ENCODE measurements at regions not wholly inside any gene's neighbourhood (a gene's known extent, or its start where the extent isn't known, plus 50 kb on each side); places are given as distances from the start of the nearest gene placed in this dataset.

- intact Hi-C loops (cut with micrococcal nuclease) (no loop called here), dilution Hi-C loops (cut with MboI; ENCODE audit: extremely low pct_ligation_motif_present, low sequenced_read_pairs) (no loop called here)
- Histone ChIP-seq H3K36me3 (ENCODE audit: control insufficient read depth in 2 of 2, extremely low read depth in 1 of 2, insufficient read depth in 2 of 2, low read length in 2 of 2) (no peaks in the 10 kb centered on the region), H3K4me3 (replicated peaks in 1 of 3; ENCODE audit: insufficient read depth in 1 of 3, low read depth in 1 of 3, low read length in 3 of 3) (no peak overlapping the region), H3K27ac (ENCODE audit: insufficient read depth, low read depth, low read length) (no peak overlapping the region), H3K4me2 (ENCODE audit: insufficient read depth, low read length) (no peak overlapping the region), H3K9ac (replicated peaks; ENCODE audit: extremely low read depth, insufficient read depth, low read length) (no peak overlapping the region), H3K27me3 (ENCODE audit: control insufficient read depth in 2 of 2, insufficient read depth in 2 of 2, low read length in 2 of 2) (no peaks in the 10 kb centered on the region), H4K20me1 (replicated peaks; ENCODE audit: control insufficient read depth, extremely low read depth, insufficient read depth, low read length) (no peaks in the 10 kb centered on the region), H2AFZ (ENCODE audit: low read depth, low read length) (no peak overlapping the region), H3K79me2 (ENCODE audit: control insufficient read depth, insufficient read depth, low read length) (no peaks in the 10 kb centered on the region), H3K9me1 (replicated peaks; ENCODE audit: control insufficient read depth, extremely low read depth, insufficient read depth, low read length) (no peaks in the 10 kb centered on the region), H3K9me3 (replicated peaks; ENCODE audit: control insufficient read depth, insufficient read depth, low read length) (no peaks in the 10 kb centered on the region), H3K4me1 (ENCODE audit: control insufficient read depth, extremely low read depth, insufficient read depth, low read length) (no peaks in the 10 kb centered on the region)
- TF ChIP-seq CTCF (IDR thresholded peaks at IDR 0.05; ENCODE audit: extremely low read depth in 1 of 2, insufficient read depth in 1 of 2, low read depth in 1 of 2, low read length in 2 of 2): no peak
- TF ChIP-seq MYC (IDR thresholded peaks at IDR 0.05; ENCODE audit: low read depth, low read length): no peak
- no peak for TF ChIP-seq GATA2 (IDR thresholded peaks at IDR 0.05; ENCODE audit: insufficient read depth, insufficient read length, low read depth, low read length)
- no peak for TF ChIP-seq POLR2AphosphoS5 (IDR thresholded peaks at IDR 0.05; ENCODE audit: insufficient read depth, low read depth, low read length)
- no peak for TF ChIP-seq POLR2A (IDR thresholded peaks at IDR 0.05; ENCODE audit: low read depth, low read length)
- no peak for TF ChIP-seq MAX (IDR thresholded peaks at IDR 0.05; ENCODE audit: insufficient read depth, insufficient read length)
- TF ChIP-seq FOS (IDR thresholded peaks at IDR 0.05; ENCODE audit: borderline replicate concordance, insufficient read depth, low read length): no peak
- TF ChIP-seq JUN (IDR thresholded peaks at IDR 0.05; ENCODE audit: borderline replicate concordance, insufficient read depth, insufficient read length, low read depth): no peak
- no peak for TF ChIP-seq EZH2 (IDR thresholded peaks at IDR 0.05; ENCODE audit: borderline replicate concordance, low read depth, low read length, severe bottlenecking)
- no TSS peak for BruUV-seq (replicated peaks)
- POLR2A ChIA-PET: no interaction called here
- FAIRE-seq: no peak
- no peak for DNase-seq (ENCODE audit: low read depth, low spot score)
- CTCF ChIA-PET: interaction anchor here (0.6 kb wide), 1 partner anchor 8 kb away, joined by 3 read pairs; no protein-coding TSS in a partner anchor
Observed at GRCh38 chr5:169424670-169425378, 123.9 kb upstream of the SLIT3 start.

Data from endothelial cell of umbilical vein (primary cell).